Brain pericyte (primary cell): ENCODE measurements at regions not wholly inside any gene's neighbourhood (a gene's known extent, or its start where the extent isn't known, plus 50 kb on each side); places are given as distances from the start of the nearest gene placed in this dataset.

Source experiments
- DNase-seq: peaks from one replicate; pipeline ENCODE4 v3.0.0-alpha.2; 2012; ENCODE audit warnings: low read depth, low spot score

GRCh38 chr1:244196571-244197285 is 145.6 kb downstream of the ZBTB18 start:
- DNase-seq: no peak

DNA sequence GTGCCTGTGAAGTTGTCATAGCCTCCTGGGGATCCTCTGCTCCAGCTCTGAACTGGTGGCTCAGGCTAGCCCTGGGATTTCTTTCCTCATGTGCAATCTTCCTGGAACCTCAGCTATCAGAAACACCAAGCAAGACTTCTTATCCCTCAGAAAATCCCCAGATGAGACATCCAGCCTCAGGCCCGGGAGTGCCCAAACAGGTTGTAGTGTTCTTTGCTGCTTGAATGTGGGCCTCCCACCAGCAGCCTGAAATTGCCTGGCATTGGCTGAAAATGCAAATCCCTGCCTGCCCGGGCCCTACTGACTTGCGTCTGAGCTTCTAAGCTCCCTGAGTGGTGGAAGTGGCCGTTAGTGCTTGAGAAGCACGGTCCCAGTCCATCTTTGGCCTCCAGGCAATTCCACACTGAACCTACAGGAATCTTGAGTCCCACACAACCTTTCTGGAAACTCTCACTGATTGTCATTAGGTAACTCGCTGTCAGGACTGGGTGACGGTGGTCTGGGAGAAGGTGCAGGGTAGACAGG is 146.8 kb downstream of the ZBTB18 start:
- DNase-seq: no peak

GRCh38 chr1:244199902-244200301 is 148.8 kb downstream of the ZBTB18 start:
- DNase-seq: no peak

- no peak for DNase-seq
Observed at GRCh38 chr1:244200596-244200995, 149.5 kb downstream of the ZBTB18 start.

- no peak for DNase-seq
Observed at GRCh38 chr1:244201750-244202149, 150.7 kb downstream of the ZBTB18 start.

GRCh38 chr1:244204004-244204403 is 152.9 kb downstream of the ZBTB18 start:
- no peak for DNase-seq

DNA sequence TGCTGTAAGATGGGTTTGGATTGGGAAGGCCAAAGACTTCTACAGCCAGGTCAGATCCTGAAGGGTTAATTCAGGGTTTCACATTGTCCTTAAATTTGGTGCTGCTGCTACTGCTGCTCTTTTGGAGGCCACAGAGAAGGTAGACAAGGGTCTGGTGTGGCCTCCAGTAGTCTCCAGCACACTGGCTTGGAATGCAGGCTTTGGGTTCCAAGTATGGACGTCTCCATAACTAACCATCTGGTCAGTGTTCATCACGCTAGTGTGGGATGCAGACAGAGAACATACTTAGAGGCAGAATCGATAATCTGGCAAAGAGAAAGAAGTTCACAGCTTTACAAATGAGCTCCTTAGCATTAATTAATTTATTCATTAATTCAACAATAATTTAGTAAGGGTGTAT is 154.1 kb downstream of the ZBTB18 start:
- no peak for DNase-seq

DNA sequence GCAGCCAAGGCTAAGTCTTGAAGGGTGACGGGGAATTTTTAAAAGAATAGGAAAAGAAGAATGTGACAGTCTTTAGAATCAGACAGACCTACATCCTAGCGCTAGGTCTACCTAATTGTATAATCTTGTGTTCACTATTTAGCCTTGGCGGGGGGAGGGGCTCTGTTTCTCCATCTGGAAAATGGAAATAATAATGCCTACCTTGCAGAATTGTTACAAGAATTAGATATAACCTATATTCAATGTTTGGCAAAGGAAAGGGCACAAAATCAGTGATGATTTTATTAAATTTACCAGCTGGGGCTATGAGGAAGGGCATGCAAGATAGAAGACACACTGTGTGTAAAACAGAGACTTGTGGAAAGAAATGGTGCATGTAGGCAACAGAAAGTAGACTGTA is 154.8 kb downstream of the ZBTB18 start:
- DNase-seq: no peak

DNA sequence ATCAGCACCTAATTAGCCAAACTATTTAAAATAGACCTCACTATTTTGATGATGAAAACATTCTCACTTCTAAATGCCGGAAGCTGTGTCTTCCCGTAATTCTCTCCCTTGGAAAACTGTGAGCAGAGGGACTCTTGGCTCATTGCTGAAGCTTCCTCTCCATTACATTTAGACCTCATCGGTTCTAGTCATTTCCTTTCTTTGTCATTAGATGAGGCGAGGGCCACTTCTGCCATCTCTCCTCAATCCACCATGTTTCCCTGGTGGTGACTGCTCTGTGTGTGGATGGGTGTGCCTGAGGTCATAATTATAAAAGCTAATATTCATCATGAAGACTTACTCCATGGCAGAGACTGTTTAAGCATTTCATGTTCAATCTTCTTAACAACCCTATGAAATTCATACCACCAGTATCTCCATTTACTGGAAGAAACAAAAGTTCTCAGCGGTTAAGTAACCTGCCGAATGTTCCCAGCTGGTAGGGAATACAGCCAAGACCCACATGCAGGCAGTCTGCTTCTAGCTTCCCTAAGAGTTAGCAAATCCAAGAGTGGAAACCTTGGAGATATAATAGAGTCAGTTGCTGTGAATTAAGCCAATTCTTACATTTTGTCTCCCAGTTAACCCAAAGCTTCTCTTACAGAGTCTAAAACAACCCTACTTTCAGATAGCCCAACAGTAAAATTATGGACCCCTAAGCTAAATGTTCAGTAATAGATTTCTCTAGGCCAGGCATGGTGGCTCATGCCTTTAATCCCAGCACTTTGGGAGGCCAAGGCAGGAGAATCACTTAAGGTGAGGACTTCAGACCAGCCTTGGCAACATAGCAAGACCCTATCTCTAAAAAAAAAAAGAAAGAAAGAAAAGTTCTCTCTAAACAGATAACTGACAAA is 156.2 kb downstream of the ZBTB18 start:
- no peak for DNase-seq

DNA sequence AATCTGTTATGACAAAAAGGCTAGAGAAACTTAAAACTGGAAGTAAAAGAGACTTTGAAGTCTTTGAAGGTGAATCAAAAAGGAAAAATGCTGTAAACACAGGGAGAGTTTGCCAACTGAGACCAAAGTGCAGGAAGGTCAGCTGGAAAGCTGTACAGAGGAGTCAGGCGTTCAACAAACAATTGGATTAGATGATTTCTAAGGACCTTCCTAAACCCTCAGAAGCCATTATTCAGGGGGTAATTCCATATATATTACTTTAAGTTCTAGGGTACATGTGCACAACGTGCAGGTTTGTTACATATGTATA is 156.8 kb downstream of the ZBTB18 start:
- DNase-seq: no peak

DNA sequence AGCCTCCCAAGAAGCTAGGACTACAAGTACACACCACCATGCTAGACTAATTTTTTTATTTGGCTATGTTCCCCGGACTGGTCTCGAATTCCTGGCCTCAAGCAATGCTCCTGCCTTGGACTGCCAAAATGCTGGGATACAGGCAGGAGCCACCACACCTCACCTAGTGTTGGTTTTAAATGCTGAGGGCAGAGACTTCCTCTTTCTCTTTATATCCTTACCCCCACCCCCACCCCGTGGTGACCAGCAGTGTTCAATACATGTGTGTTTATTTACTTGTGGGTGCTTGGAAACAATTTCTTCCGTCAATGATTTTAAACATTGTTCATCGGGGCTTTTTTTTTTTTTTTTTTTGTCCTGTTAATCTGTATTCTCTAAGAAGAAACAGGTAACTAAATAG is 158.9 kb downstream of the ZBTB18 start:
- no peak for DNase-seq

DNA sequence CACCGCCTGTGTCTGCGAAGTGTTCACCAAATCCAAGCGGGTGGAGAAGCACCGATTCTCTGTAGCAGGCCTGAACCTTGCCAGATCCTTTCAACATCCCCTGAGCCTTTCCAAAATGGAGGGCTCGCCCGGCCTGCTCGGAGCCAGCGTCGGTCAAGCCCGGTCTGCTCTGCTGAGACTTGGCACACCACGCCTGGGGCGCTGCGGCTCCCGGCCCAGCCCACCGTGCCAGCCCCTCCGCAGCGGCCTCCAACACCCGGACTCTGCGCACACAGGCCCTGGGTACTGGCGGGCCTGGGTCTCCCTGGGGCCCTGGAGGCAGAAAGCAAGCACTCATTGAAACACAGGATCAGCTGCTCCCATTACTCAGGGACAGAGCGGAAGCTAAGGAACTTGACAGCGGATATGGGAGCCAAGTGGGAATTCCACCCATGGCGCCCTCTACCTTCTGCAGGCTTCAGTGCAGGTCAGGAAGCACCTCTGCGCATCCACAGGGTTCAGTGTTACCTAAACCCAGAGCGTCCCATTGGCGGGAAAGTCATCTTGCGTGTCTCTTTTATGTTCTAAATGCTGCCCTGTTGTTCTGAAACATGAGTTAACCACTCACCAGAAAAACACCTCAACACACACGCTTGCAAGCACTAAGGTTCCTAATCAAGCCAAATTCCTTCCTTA is 159.9 kb downstream of the ZBTB18 start:
- DNase-seq: no peak

GRCh38 chr1:244211559-244211944 is 160.5 kb downstream of the ZBTB18 start:
- DNase-seq: no peak

DNA sequence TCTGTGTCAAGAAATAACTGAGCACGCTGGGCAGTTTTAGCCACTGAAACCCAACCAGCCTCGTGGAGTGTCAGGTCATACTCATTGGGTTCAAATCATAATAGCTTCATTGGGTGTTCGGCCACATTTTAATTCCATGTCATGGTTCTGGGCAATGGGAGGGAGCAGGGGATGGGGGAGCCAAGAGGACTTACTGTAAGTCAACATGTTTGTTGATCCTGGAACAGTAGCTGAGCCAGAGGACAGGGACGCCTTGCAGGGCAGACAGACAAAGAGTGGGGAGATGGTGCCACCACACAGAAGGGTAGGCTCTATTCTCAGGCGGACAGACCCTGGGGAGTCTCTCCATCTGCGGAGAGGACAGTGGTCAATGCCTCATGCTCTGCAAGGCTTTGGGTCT is 161.1 kb downstream of the ZBTB18 start:
- DNase-seq: no peak

GRCh38 chr1:244212797-244213475 is 161.9 kb downstream of the ZBTB18 start:
- DNase-seq: no peak

DNA sequence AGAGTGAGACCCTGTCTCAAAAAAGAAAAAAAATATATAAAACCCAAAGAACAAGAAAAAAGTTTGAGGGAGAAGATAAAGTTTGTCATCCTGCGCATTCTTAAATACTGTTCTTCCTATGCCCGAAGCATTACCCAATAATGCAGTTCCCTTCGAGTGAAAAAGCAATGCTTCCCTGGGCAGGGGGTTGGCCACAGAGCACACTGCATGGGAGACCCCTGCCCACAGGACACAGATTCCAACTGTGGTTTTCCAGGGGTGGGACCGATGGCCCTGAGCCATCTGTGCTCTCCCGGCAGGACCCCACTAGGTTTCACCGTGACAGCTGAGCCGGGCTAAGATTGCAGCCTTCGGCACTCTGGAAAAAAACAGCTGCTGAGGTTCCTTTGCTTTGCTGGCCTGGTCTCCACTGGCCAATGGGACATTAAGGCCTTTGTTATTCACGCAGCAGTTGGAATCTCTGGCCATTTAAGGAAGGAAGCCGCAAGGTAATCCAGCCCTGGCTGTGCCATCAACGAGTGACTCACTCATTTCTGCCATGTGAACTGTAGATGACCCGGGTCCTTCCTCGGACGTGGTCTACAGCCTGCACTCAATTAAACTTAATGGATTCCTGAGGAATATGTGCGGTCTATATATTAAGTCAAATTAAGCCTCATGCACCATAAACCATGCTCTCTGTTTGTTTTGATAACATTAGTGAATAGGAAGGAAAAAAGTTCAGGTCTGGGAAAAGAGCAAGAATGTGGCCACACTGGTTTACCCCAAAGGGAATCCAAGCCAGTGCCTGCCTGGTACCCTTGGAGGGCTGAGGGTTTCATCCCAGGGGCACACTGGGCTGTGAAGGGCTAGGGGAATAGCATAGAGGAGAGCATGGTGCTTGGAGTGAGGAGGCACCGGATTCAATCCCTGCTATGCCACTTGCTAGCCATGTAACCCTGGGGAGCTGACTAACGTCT is 163.2 kb downstream of the ZBTB18 start:
- peak; percentile 29 for DNase-seq

GRCh38 chr1:244216836-244217235 is 165.8 kb downstream of the ZBTB18 start:
- no peak for DNase-seq

GRCh38 chr1:244217711-244218110 is 166.6 kb downstream of the ZBTB18 start:
- no peak for DNase-seq

GRCh38 chr1:244218220-244218619 is 167.1 kb downstream of the ZBTB18 start:
- no peak for DNase-seq

GRCh38 chr1:244219149-244219548 is 168.1 kb downstream of the ZBTB18 start:
- DNase-seq: no peak

GRCh38 chr1:244219802-244220201 is 168.7 kb downstream of the ZBTB18 start:
- DNase-seq: no peak
